Endothelial cell of umbilical vein (primary cell): ENCODE measurements at regions not wholly inside any gene's neighbourhood (a gene's known extent, or its start where the extent isn't known, plus 50 kb on each side); places are given as distances from the start of the nearest gene placed in this dataset.

Experiments used
- BruUV-seq: library from RNA; stranded (reverse); fragments of 400-500 nt; replicated peaks from 2 replicates; lab custom pipeline; 2021; lab: Mats Ljungman, UMichigan
- CTCF ChIA-PET: fragments of 300-600, 350-600 bp; sonication (Branson Sonifier 250); formaldehyde crosslinking; loops from one replicate; lab custom pipeline; 2021; ENCODE audit warnings: antibody characterized with exemption, inconsistent platforms; lab: Charles Lee
- POLR2A ChIA-PET: fragments of 300-600, 350-600 bp; sonication (Branson Sonifier 250); formaldehyde crosslinking; loops from one replicate; lab custom pipeline; 2021; ENCODE audit warnings: antibody characterized with exemption, inconsistent platforms; lab: Charles Lee
- DNase-seq: peaks from one replicate; pipeline ENCODE4 v3.0.0-alpha.2; 2011; ENCODE audit warnings: low read depth, low spot score
- FAIRE-seq: peaks from 2 replicates; lab custom pipeline; 2011; peaks lifted over from hg19 to GRCh38; lab: Jason Lieb, UNC
- H2AFZ ChIP-seq: 2 replicates; pipeline ENCODE4 v1.6.0; 2012; ENCODE audit warnings: low read depth, low read length, control low read depth, inconsistent platforms
- H3K27ac ChIP-seq: 2 replicates; pipeline ENCODE4 v1.5.1; 2011; ENCODE audit warnings: low read depth, mild to moderate bottlenecking, control low read depth, low read length, moderate library complexity; ENCODE audit not compliant: insufficient read depth
- H3K27me3 ChIP-seq, 2 experiments: 2 replicates each; pipeline versions ENCODE4 v1.6.0 to v1.6.1; 2011; ENCODE audit warnings: low read length in 2 of 2, mixed read lengths in 1 of 2; ENCODE audit not compliant: control insufficient read depth in 2 of 2, insufficient read depth in 2 of 2
- H3K36me3 ChIP-seq, 2 experiments: 2 replicates in 1 of 2; 3 replicates in 1 of 2; pipeline ENCODE4 v1.5.1; 2011; ENCODE audit warnings: low read length in 2 of 2, mild to moderate bottlenecking in 1 of 2, moderate library complexity in 1 of 2; ENCODE audit not compliant: control insufficient read depth in 2 of 2, insufficient read depth in 2 of 2; ENCODE audit errors: extremely low read depth in 1 of 2
- H3K4me1 ChIP-seq: 3 replicates; pipeline ENCODE4 v1.5.1; 2011; ENCODE audit warnings: mild to moderate bottlenecking, low read length; ENCODE audit not compliant: control insufficient read depth, insufficient read depth; ENCODE audit errors: extremely low read depth
- H3K4me2 ChIP-seq: 2 replicates; pipeline ENCODE4 v1.6.1; 2011; ENCODE audit warnings: low read length, control low read depth, mixed read lengths; ENCODE audit not compliant: insufficient read depth
- H3K4me3 ChIP-seq, 3 experiments: fragments of 200-600 bp in 1 of 3; sonication (generic), shearing (Covaris generic) in 1 of 3; replicated peaks in 1 of 3; 2 replicates each; pipeline ENCODE4 v1.5.1; 2011 to 2016; ENCODE audit warnings: control low read depth in 3 of 3, low read length in 3 of 3, mild to moderate bottlenecking in 2 of 3, inconsistent platforms in 1 of 3, low read depth in 1 of 3, moderate library complexity in 1 of 3; ENCODE audit not compliant: insufficient read depth in 1 of 3
- H3K79me2 ChIP-seq: 2 replicates; pipeline ENCODE4 v1.6.0; 2012; ENCODE audit warnings: low read length, inconsistent platforms; ENCODE audit not compliant: control insufficient read depth, insufficient read depth
- H3K9ac ChIP-seq: replicated peaks from 2 replicates; pipeline ENCODE3; 2011; ENCODE audit warnings: low read length, control low read depth; ENCODE audit not compliant: insufficient read depth; ENCODE audit errors: extremely low read depth
- H3K9me1 ChIP-seq: replicated peaks from 3 replicates; pipeline ENCODE4 v1.6.0; 2011; ENCODE audit warnings: mild to moderate bottlenecking, low read length; ENCODE audit not compliant: control insufficient read depth, insufficient read depth; ENCODE audit errors: extremely low read depth
- H3K9me3 ChIP-seq: replicated peaks from 2 replicates; pipeline ENCODE4 v1.5.1; 2012; ENCODE audit warnings: low read length, inconsistent platforms; ENCODE audit not compliant: control insufficient read depth, insufficient read depth
- H4K20me1 ChIP-seq: replicated peaks from 2 replicates; pipeline ENCODE3; 2011; ENCODE audit warnings: mild to moderate bottlenecking, low read length; ENCODE audit not compliant: control insufficient read depth, insufficient read depth; ENCODE audit errors: extremely low read depth
- CTCF ChIP-seq, 2 donors: IDR thresholded peaks; 1 replicate in 1 of 2; 2 replicates in 1 of 2; pipeline ENCODE4 v1.5.1; 2011; ENCODE audit warnings: low read length in 2 of 2, mild to moderate bottlenecking in 2 of 2, moderate library complexity in 2 of 2, control low read depth in 1 of 2, inconsistent platforms in 1 of 2, low read depth in 1 of 2; ENCODE audit not compliant: insufficient read depth in 1 of 2; ENCODE audit errors: extremely low read depth in 1 of 2
- EZH2 ChIP-seq: IDR thresholded peaks from 2 replicates; pipeline ENCODE4 v1.6.1; 2012; ENCODE audit warnings: borderline replicate concordance, low read depth, mild to moderate bottlenecking, moderate library complexity, low read length, inconsistent platforms; ENCODE audit not compliant: severe bottlenecking
- FOS ChIP-seq: IDR thresholded peaks from 2 replicates; pipeline ENCODE4 v1.6.1; 2011; ENCODE audit warnings: mild to moderate bottlenecking, low read length, moderate library complexity, borderline replicate concordance; ENCODE audit not compliant: insufficient read depth
- GATA2 ChIP-seq: IDR thresholded peaks from 2 replicates; pipeline ENCODE4 v1.7.0; 2011; ENCODE audit warnings: low read depth, mild to moderate bottlenecking, moderate library complexity, mixed read lengths, low read length; ENCODE audit not compliant: insufficient read length, insufficient read depth
- JUN ChIP-seq: IDR thresholded peaks from 2 replicates; pipeline ENCODE4 v1.6.1; 2011; ENCODE audit warnings: borderline replicate concordance, low read depth; ENCODE audit not compliant: insufficient read length, insufficient read depth
- MAX ChIP-seq: IDR thresholded peaks from 2 replicates; pipeline ENCODE4 v1.6.1; 2011; ENCODE audit not compliant: insufficient read depth, insufficient read length
- MYC ChIP-seq: IDR thresholded peaks from one replicate; pipeline ENCODE4 v1.6.1; 2011; ENCODE audit warnings: mild to moderate bottlenecking, low read depth, low read length
- POLR2A ChIP-seq: IDR thresholded peaks from 2 replicates; pipeline ENCODE4 v1.6.1; 2012; ENCODE audit warnings: low read depth, mild to moderate bottlenecking, control low read depth, low read length
- POLR2AphosphoS5 ChIP-seq: IDR thresholded peaks from 2 replicates; pipeline ENCODE4 v1.6.1; 2012; ENCODE audit warnings: low read depth, mild to moderate bottlenecking, control low read depth, low read length, moderate library complexity; ENCODE audit not compliant: insufficient read depth
- dilution Hi-C: fragments of 300-500 bp; cut with MboI; formaldehyde crosslinking; loops from one replicate; pipeline ENCODE4 v1.15.0; 2019; ENCODE audit warnings: low sequenced_read_pairs; ENCODE audit not compliant: extremely low pct_ligation_motif_present
- intact Hi-C: fragments of 100-400 bp; cut with micrococcal nuclease; formaldehyde crosslinking; loops from one replicate; pipeline ENCODE4 v1.10.0; 2022

- ChIA-PET CTCF (no interaction called here), POLR2A (no interaction called here)
- intact Hi-C loops (no loop called here), dilution Hi-C loops (no loop called here)
- H3K4me2 ChIP-seq: no peak overlapping the region
- no peaks in the 10 kb centered on the region for H3K9me1 ChIP-seq
- no TSS peak for BruUV-seq
- H3K9me3 ChIP-seq: no peaks in the 10 kb centered on the region
- FAIRE-seq: no peak
- H3K79me2 ChIP-seq: no peaks in the 10 kb centered on the region
- DNase-seq: no peak
- H3K36me3 ChIP-seq: no peaks in the 10 kb centered on the region
- no peaks in the 10 kb centered on the region for H3K27me3 ChIP-seq
- H3K4me1 ChIP-seq: no peaks in the 10 kb centered on the region
- no peak for TF ChIP-seq POLR2A
- TF ChIP-seq EZH2: no peak
- no peak for TF ChIP-seq MYC
- no peak for TF ChIP-seq POLR2AphosphoS5
- TF ChIP-seq CTCF (IDR thresholded peaks at IDR 0.05; ENCODE audit: extremely low read depth in 1 of 2, insufficient read depth in 1 of 2, low read depth in 1 of 2, low read length in 2 of 2): no peak
- no peak for TF ChIP-seq GATA2
- TF ChIP-seq FOS: no peak
- no peak for TF ChIP-seq JUN
- TF ChIP-seq MAX: no peak
- H2AFZ ChIP-seq: no peak overlapping the region
- H4K20me1 ChIP-seq: no peaks in the 10 kb centered on the region
- no peak overlapping the region for H3K4me3 ChIP-seq
- no peak overlapping the region for H3K27ac ChIP-seq
- no peak overlapping the region for H3K9ac ChIP-seq
These were observed 237.1 kb upstream of the MOCS1 start for GRCh38 chr6:40171343-40171742.
